Rectal smooth muscle tissue (tissue), 1 donor: ENCODE measurements at regions not wholly inside any gene's neighbourhood (a gene's known extent, or its start where the extent isn't known, plus 50 kb on each side); places are given as distances from the start of the nearest gene placed in this dataset.

Experiments used
- H3K27ac ChIP-seq: one replicate; pipeline ENCODE4 v1.7.0; 2013; ENCODE audit warnings: low read depth, low read length, inconsistent platforms
- H3K27me3 ChIP-seq: one replicate; pipeline ENCODE4 v1.7.0; 2013; ENCODE audit warnings: low read length; ENCODE audit not compliant: control insufficient read depth, insufficient read depth
- H3K36me3 ChIP-seq: one replicate; pipeline ENCODE4 v1.7.0; 2013; ENCODE audit warnings: low read length; ENCODE audit not compliant: control insufficient read depth, insufficient read depth
- H3K4me1 ChIP-seq: one replicate; pipeline ENCODE4 v1.7.0; 2013; ENCODE audit warnings: low read length; ENCODE audit not compliant: control insufficient read depth, insufficient read depth
- H3K4me3 ChIP-seq: one replicate; pipeline ENCODE4 v1.7.0; 2013; ENCODE audit warnings: low read length
- H3K9ac ChIP-seq: one replicate; pipeline ENCODE4 v1.7.0; 2013; ENCODE audit warnings: low read length

DNA sequence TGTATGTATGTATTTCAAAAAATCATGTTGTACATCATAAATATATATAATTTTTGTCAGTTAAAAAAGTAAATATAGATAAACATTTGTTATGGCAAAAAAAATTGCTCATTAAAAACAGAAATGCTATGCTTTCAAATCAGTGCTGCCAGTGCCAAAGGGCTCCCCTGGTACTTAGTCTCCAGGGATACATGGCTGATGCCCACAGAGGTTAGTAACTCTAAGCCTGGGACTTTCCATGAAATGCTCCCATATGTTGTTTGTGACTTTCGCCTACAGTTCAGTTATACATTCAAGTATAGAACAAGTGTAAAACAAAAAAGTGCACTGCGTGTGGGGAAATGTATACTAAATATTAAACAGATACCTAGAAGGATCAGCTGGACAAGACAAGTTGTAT is 104.0 kb downstream of the TENT5A start:
- H3K9ac ChIP-seq: no peak overlapping the region
- H3K4me3 ChIP-seq: no peak overlapping the region
- no peaks in the 10 kb centered on the region for H3K36me3 ChIP-seq
- no peak overlapping the region for H3K27ac ChIP-seq
- no peaks in the 10 kb centered on the region for H3K27me3 ChIP-seq
- no peaks in the 10 kb centered on the region for H3K4me1 ChIP-seq

DNA sequence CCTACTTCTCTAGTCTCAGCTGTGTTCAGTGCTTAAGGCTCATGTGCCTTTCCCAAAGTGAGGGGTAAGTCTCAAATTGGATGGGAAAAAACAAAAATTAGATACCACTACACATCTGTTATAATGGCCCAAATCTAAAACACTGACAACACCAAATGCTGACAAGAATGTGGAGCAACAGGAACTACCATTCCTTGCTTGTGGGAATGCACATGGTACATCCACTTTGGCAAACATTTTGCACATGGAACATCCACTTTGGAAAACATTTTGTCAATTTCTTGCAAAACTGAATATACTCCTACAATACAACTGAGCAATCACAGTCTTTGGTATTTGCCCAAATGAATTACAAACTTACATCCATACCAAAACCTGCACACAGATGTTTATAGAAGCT is 109.3 kb downstream of the TENT5A start:
- H3K9ac ChIP-seq: no peak overlapping the region
- no peaks in the 10 kb centered on the region for H3K4me1 ChIP-seq
- H3K36me3 ChIP-seq: no peaks in the 10 kb centered on the region
- no peak overlapping the region for H3K4me3 ChIP-seq
- no peaks in the 10 kb centered on the region for H3K27me3 ChIP-seq
- no peak overlapping the region for H3K27ac ChIP-seq

DNA sequence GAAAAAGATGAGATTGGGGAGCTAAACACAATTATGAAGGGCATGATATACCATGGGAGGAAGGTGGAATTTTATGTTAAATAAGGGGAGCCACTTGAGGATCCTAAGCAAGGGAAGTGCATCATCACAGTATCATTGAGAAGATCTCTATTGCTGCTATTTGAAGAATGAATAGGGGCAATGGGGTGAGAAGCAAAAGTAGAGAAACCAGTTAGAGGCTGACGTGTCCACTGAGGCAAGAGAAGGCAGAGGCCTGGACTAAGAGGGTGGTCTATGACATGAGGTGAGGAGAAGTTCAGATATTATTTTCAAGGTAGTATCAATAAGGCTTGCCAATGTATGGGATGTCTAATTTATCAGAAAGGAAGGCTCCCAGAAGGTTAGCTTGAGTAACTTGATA is 111.6 kb downstream of the TENT5A start:
- Histone ChIP-seq H3K9ac (no peak overlapping the region), H3K27me3 (no peaks in the 10 kb centered on the region), H3K4me3 (no peak overlapping the region), H3K36me3 (no peaks in the 10 kb centered on the region), H3K4me1 (no peaks in the 10 kb centered on the region), H3K27ac (no peak overlapping the region)

DNA sequence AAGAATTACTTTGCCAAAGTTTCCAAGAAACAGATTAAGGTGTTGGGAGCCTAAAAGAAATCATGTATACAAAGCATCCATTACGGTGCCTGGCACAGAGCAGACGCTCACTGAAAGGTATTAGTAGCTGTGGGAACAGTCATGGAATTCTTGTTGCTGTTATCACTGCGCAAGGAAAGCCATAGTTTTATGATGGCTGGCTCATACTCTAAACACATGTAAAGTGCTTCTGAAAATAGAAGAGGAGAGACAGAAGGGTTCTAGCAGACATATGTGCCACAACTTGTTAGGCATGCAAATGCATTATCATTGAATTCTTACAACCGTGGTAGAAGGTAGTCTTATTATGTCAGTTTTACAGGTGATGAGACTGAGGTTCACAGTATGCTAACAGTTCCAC is 112.4 kb downstream of the TENT5A start:
- Histone ChIP-seq H3K36me3 (no peaks in the 10 kb centered on the region), H3K27ac (no peak overlapping the region), H3K9ac (no peak overlapping the region), H3K27me3 (no peaks in the 10 kb centered on the region), H3K4me3 (no peak overlapping the region), H3K4me1 (no peaks in the 10 kb centered on the region)

DNA sequence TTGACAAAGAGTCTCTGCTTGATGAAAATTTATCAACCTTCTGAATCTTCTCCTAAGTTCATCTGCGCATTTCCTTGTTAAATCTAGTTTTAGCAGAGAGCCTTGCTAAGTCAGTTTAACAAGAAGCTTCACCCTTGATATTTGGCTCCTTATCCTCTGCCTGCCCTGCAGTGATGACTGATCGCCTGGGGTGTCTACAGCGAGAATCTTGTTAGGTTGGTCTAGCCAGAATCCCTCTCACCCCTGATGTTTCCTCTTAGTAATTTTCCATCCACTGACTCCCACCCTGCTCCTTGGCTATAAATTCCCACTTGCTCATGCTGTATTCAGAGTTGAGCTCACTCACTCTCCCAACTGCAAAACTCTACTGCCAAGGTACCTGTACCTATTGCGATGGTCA is 114.1 kb downstream of the TENT5A start:
- no peak overlapping the region for H3K4me3 ChIP-seq
- no peak overlapping the region for H3K27ac ChIP-seq
- no peaks in the 10 kb centered on the region for H3K4me1 ChIP-seq
- H3K36me3 ChIP-seq: no peaks in the 10 kb centered on the region
- no peaks in the 10 kb centered on the region for H3K27me3 ChIP-seq
- no peak overlapping the region for H3K9ac ChIP-seq

DNA sequence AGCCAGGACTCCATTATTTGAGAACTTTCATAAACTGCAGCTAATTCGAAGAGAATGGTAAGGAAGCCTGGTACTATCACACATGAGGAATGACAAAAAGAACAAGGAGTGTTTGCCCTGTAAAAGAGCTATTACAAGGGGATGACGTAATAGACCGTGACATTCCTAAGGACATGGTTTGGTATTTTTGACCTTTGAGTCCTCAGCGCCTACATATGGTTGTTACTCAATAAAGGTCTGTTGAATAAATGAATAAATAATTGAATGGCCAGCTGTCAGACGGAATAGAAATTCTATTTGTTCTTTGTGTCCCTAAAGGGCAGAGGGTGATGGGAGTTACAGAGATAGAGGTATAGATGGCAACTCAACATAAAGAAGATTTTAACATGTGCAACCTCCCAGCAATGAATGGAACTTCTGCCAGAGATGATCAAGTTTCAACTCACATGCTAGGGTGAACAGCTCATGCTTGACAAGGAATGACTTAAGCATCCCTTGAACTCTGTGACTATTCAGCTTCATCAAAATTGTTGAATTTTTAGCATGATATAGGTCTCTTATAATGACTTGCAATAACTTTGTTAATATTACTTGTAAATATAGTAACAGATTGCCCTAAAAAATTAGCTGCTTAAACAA is 115.4 kb downstream of the TENT5A start:
- no peak overlapping the region for H3K27ac ChIP-seq
- no peaks in the 10 kb centered on the region for H3K27me3 ChIP-seq
- H3K4me3 ChIP-seq: no peak overlapping the region
- no peak overlapping the region for H3K9ac ChIP-seq
- H3K4me1 ChIP-seq: no peaks in the 10 kb centered on the region
- H3K36me3 ChIP-seq: no peaks in the 10 kb centered on the region

DNA sequence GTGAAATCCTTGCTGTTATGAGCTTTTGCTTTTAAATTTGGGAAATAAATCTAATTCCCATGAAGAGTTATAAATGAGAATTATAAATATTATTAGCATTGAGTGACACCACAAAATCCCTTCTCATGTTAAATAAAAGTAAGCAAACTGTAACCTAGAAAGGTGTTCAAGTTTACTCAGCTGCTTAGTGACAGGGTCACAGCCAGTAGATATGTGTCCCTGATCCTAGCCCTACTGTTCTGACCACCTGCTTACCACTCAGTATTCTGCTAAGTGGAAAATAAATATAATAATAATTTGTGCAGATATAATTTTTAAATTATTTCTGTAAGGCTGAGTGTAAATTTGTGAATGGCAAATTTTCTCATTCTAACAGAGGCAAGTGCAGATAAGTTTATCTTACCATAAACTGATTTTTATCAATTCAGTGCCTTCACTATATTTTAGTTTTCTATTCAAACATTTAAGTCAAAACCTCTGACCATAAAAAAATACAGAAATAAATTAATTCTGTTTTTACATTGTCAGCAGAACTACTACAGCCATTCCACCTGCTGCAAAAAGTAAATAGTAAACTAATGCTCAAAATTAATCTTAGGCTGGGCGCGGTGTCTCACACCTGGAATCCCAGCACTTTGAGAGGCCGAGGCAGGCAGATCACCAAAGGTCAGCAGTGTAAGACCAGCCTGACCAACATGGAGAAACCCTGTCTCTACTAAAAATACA is 118.2 kb downstream of the TENT5A start:
- Histone ChIP-seq H3K27ac (no peak overlapping the region), H3K36me3 (no peaks in the 10 kb centered on the region), H3K9ac (no peak overlapping the region), H3K27me3 (no peaks in the 10 kb centered on the region), H3K4me1 (no peaks in the 10 kb centered on the region), H3K4me3 (no peak overlapping the region)

DNA sequence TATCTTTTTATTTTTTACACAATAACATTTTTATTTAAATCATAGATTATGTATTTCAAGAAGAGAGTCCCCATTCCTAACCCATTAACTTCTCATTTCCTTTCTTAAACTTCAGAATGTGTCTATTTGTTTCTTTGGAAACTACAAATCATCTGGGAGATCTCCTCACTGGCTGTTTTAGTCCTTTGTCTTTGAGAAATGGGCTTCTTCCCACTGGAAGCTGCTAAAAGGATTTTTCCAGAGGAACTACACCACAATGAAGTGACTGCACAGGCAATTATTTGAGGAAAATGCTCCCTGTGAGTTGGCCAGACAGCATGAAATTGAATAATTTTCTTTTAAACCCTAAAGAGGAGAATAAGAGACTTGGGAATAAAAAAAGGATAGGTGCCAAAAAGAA is 119.1 kb downstream of the TENT5A start:
- H3K27ac ChIP-seq: no peak overlapping the region
- H3K36me3 ChIP-seq: no peaks in the 10 kb centered on the region
- no peak overlapping the region for H3K4me3 ChIP-seq
- H3K9ac ChIP-seq: no peak overlapping the region
- no peaks in the 10 kb centered on the region for H3K4me1 ChIP-seq
- no peaks in the 10 kb centered on the region for H3K27me3 ChIP-seq

DNA sequence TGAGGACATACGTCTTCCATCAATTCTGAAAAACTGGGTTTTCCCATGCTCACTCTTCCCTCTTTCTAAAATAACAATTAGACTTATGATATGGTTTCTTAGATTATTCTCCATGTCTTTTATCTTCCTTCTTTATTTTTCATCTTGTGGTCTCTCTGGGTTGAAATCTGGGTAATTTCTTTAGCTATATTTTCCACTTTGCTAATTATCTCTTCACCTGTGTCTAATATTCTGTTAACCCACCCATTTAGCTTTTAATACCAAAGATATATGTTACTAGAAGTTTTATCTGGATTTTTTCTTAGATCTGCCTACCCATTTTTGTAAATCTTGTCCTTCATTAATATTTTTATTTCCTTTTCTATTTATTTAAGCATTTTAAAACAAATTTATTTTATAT is 121.8 kb downstream of the TENT5A start:
- no peaks in the 10 kb centered on the region for H3K27me3 ChIP-seq
- H3K36me3 ChIP-seq: no peaks in the 10 kb centered on the region
- no peak overlapping the region for H3K4me3 ChIP-seq
- no peak overlapping the region for H3K9ac ChIP-seq
- H3K4me1 ChIP-seq: no peaks in the 10 kb centered on the region
- H3K27ac ChIP-seq: no peak overlapping the region

DNA sequence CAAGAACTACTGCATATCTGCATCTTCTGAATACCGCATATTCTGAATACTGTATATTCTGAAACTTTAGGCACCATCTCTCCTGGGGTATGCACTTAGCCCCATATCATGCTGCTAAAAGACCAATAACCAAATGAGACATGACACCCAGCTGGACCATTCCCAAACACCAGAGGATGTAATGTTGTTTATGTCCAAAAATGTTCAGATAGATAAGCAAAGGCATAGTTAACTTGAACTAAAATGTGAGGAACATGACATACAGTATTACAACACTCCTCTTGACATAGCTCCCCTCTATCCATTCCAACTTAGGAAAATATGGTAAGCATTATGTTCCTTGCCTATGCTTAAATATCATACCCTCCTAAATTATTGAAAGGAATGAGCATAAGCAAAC is 127.3 kb downstream of the TENT5A start:
- Histone ChIP-seq H3K4me3 (no peak overlapping the region), H3K27me3 (no peaks in the 10 kb centered on the region), H3K9ac (no peak overlapping the region), H3K4me1 (no peaks in the 10 kb centered on the region), H3K36me3 (no peaks in the 10 kb centered on the region), H3K27ac (no peak overlapping the region)

DNA sequence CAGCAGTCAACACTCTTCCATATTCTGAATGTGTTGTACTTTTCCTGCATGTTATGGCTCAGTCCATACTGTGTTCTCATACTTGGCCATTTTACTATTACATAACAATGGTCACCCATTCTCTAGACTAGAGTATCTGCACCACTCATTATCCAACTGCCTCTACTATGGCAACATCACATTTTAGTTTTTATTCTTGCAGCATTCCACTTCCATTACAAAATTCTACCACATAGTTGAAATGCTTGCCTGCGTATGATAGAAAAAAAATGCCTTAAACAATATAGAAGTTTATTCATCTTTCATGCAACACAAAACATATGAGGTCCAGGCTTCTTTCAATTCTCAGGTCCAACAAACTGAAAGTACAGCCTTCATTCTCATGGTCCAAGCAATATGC is 128.0 kb downstream of the TENT5A start:
- Histone ChIP-seq H3K36me3 (no peaks in the 10 kb centered on the region), H3K27me3 (no peaks in the 10 kb centered on the region), H3K9ac (no peak overlapping the region), H3K4me3 (no peak overlapping the region), H3K27ac (no peak overlapping the region), H3K4me1 (no peaks in the 10 kb centered on the region)

DNA sequence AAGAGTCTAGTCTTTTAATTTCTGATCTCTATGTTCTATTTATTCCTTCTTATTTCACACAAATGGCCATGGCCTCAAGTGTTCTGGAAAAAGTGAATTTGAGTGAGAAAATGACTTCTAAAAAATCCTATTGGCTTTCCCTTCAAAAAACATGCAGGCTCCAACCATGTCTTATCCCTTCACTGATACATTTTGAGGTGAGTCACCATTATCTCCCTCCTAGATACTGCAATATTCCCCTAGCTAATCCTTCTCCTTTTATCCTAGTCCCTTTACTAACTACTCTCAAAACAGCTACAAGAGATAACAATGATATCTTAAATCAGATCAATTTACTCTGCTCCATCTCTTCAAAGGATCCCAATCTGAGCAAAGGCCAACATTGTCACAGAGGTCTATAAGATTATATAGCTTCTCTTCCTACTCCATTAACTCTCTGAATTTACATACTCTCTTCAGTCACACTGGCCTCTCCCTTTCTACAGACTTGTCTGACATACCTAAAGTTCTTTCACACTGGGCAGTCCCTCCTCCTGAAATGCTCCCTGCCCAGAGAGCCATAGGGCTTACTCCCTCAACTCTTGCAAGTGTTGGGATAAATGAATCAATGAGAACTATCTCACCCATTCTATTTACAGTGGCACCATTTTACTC is 129.2 kb downstream of the TENT5A start:
- no peaks in the 10 kb centered on the region for H3K4me1 ChIP-seq
- H3K4me3 ChIP-seq: no peak overlapping the region
- H3K27me3 ChIP-seq: no peaks in the 10 kb centered on the region
- no peaks in the 10 kb centered on the region for H3K36me3 ChIP-seq
- no peak overlapping the region for H3K27ac ChIP-seq
- no peak overlapping the region for H3K9ac ChIP-seq
